HCT116 (cell line): ENCODE measurements at regions not wholly inside any gene's neighbourhood (a gene's known extent, or its start where the extent isn't known, plus 50 kb on each side); places are given as distances from the start of the nearest gene placed in this dataset.
"Not testable (repeated sequence)": the region's sequence is repeated elsewhere in the genome, so short reads cannot be mapped to it uniquely, and the experiment has no call there.

Source experiments
- ATAC-seq: fragments of 200-7000 bp; cut with Tn5 transposase; 2 replicates; pipeline ENCODE4 v1.9.1; 2020; ENCODE audit warnings: mild to moderate bottlenecking, moderate library complexity
- BruUV-seq: library from RNA; stranded (reverse); fragments of 400-500 nt; replicated peaks from 2 replicates; lab custom pipeline; 2021; lab: Mats Ljungman, UMichigan
- CTCF ChIA-PET: fragments of 300-600 bp; sonication (Branson Sonifier 250); formaldehyde crosslinking; loops from one replicate; lab custom pipeline; 2021; ENCODE audit warnings: antibody characterized with exemption; lab: Charles Lee
- POLR2A ChIA-PET: fragments of 300-600, 350-600 bp; sonication (Branson Sonifier 250); formaldehyde crosslinking; loops from one replicate; lab custom pipeline; 2021; ENCODE audit warnings: antibody characterized with exemption; lab: Charles Lee
- RAD21 ChIA-PET, 2 experiments: fragments of 300-600 bp; sonication (Branson Sonifier 250); formaldehyde crosslinking; loops; one replicate each; lab custom pipeline; 2023; ENCODE audit warnings: low total read pairs in 2 of 2; ENCODE audit not compliant: uncharacterized antibody in 2 of 2, unreplicated experiment in 2 of 2, low non-redundant PET in 1 of 2; lab: Charles Lee
- DNase-seq: peaks from one replicate; pipeline ENCODE4 v3.0.0-alpha.2; 2010; ENCODE audit warnings: low read depth, low spot score
- H2AFZ ChIP-seq: fragments of 200-600 bp; shearing (Covaris generic), sonication (generic); 2 replicates; pipeline ENCODE4 v1.6.1; 2017; ENCODE audit warnings: low read depth, mixed run types, mixed read lengths, antibody characterized with exemption, low read length; ENCODE audit not compliant: poor library complexity, severe bottlenecking
- H3K27ac ChIP-seq: 2 replicates; pipeline ENCODE4 v1.5.1; 2012; ENCODE audit warnings: low read depth, low read length
- H3K27me3 ChIP-seq: fragments of 200-600 bp; sonication (generic); 2 replicates; pipeline ENCODE4 v1.6.1; 2016; ENCODE audit warnings: mixed run types, low read length, mixed read lengths; ENCODE audit not compliant: insufficient read depth
- H3K36me3 ChIP-seq, 2 experiments: fragments of 200-500 bp in 1 of 2; fragments of 200-600 bp in 1 of 2; sonication (Bioruptor generic) in 1 of 2; sonication (generic) in 1 of 2; 2 replicates each; pipeline versions ENCODE4 v1.5.1 to v1.6.1; 2014 to 2016; ENCODE audit warnings: low read length in 2 of 2, inconsistent platforms in 1 of 2, mixed read lengths in 1 of 2, mixed run types in 1 of 2; ENCODE audit not compliant: insufficient read depth in 2 of 2, control insufficient read depth in 1 of 2
- H3K4me1 ChIP-seq, 2 experiments: fragments of 200-600 bp in 1 of 2; sonication (generic) in 1 of 2; 2 replicates each; pipeline versions ENCODE4 v1.5.1 to v1.6.1; 2012 to 2017; ENCODE audit warnings: low read length in 2 of 2, inconsistent platforms in 1 of 2, mild to moderate bottlenecking in 1 of 2, mixed read lengths in 1 of 2, mixed run types in 1 of 2, moderate library complexity in 1 of 2; ENCODE audit not compliant: insufficient read depth in 2 of 2, control insufficient read depth in 1 of 2
- H3K4me2 ChIP-seq: fragments of 200-600 bp; sonication (generic); 2 replicates; pipeline ENCODE4 v1.6.1; 2017; ENCODE audit warnings: mixed run types, low read length, mixed read lengths
- H3K4me3 ChIP-seq, 2 experiments: fragments of 200-600 bp in 1 of 2; sonication (generic) in 1 of 2; replicated peaks in 1 of 2; 2 replicates each; pipeline ENCODE4 v1.5.1; 2011 to 2016; ENCODE audit warnings: low read length in 2 of 2, control low read depth in 1 of 2, low read depth in 1 of 2, mild to moderate bottlenecking in 1 of 2, mixed read lengths in 1 of 2, mixed run types in 1 of 2
- H3K79me2 ChIP-seq: fragments of 200-600 bp; sonication (generic); 2 replicates; pipeline ENCODE4 v1.6.1; 2017; ENCODE audit warnings: mild to moderate bottlenecking, mixed run types, low read length, moderate library complexity, mixed read lengths; ENCODE audit not compliant: insufficient read depth
- H3K9ac ChIP-seq: fragments of 200-600 bp; sonication (generic); 2 replicates; pipeline ENCODE4 v1.6.1; 2016; ENCODE audit warnings: low read length, mixed read lengths
- H3K9me2 ChIP-seq: fragments of 200-600 bp; sonication (generic), shearing (Covaris generic); 2 replicates; pipeline ENCODE4 v1.6.1; 2017; ENCODE audit warnings: mixed run types, mild to moderate bottlenecking, moderate library complexity; ENCODE audit not compliant: insufficient read depth
- H3K9me3 ChIP-seq, 2 experiments: fragments of 200-500 bp in 1 of 2; fragments of 200-600 bp in 1 of 2; sonication (Bioruptor generic) in 1 of 2; sonication (generic) in 1 of 2; 2 replicates each; pipeline ENCODE4 v1.6.1; 2014 to 2017; ENCODE audit warnings: low read length in 2 of 2, mixed read lengths in 2 of 2, inconsistent platforms in 1 of 2, low read depth in 1 of 2, mild to moderate bottlenecking in 1 of 2, mixed run types in 1 of 2, moderate library complexity in 1 of 2; ENCODE audit not compliant: control insufficient read depth in 1 of 2, insufficient read depth in 1 of 2
- H4K20me1 ChIP-seq: fragments of 200-600 bp; sonication (generic), shearing (Covaris generic); 2 replicates; pipeline ENCODE4 v1.6.1; 2017; ENCODE audit warnings: mixed run types, mild to moderate bottlenecking, moderate library complexity; ENCODE audit not compliant: insufficient read depth
- CTCF ChIP-seq, 3 experiments: fragments of 200-600 bp in 1 of 3; sonication (generic) in 1 of 3; IDR thresholded peaks in 2 of 3; conservative IDR thresholded peaks in 1 of 3; 2 replicates each; pipeline ENCODE4 v1.5.1; 2012 to 2017; ENCODE audit warnings: low read depth in 2 of 3, low read length in 2 of 3, antibody characterized with exemption in 1 of 3, borderline replicate concordance in 1 of 3, control low read depth in 1 of 3, mild to moderate bottlenecking in 1 of 3, mixed read lengths in 1 of 3, mixed run types in 1 of 3, moderate library complexity in 1 of 3; ENCODE audit not compliant: insufficient read depth in 1 of 3
- EGR1 ChIP-seq: IDR thresholded peaks from 2 replicates; pipeline ENCODE4 v1.6.1; 2012; ENCODE audit warnings: low read depth
- FOSL1 ChIP-seq: IDR thresholded peaks from 2 replicates; pipeline ENCODE4 v1.6.1; 2012; ENCODE audit warnings: low read depth
- MAX ChIP-seq: IDR thresholded peaks from 2 replicates; pipeline ENCODE4 v1.6.1; 2012
- POLR2AphosphoS5 ChIP-seq: IDR thresholded peaks from 2 replicates; pipeline ENCODE4 v1.6.1; 2011; ENCODE audit warnings: mild to moderate bottlenecking, low read depth, low read length, moderate library complexity
- SIN3A ChIP-seq: IDR thresholded peaks from 2 replicates; pipeline ENCODE4 v1.6.1; 2012; ENCODE audit warnings: low read depth
- SP1 ChIP-seq: IDR thresholded peaks from 2 replicates; pipeline ENCODE4 v1.6.1; 2012; ENCODE audit warnings: low read depth
- SRF ChIP-seq: IDR thresholded peaks from 2 replicates; pipeline ENCODE4 v1.6.1; 2012; ENCODE audit warnings: low read depth
- TCF7L2 ChIP-seq: IDR thresholded peaks from 2 replicates; pipeline ENCODE4 v1.7.0; 2011; ENCODE audit warnings: borderline replicate concordance, inconsistent platforms; ENCODE audit not compliant: insufficient read depth, insufficient read length; ENCODE audit errors: extremely low read depth
- YY1 ChIP-seq: IDR thresholded peaks from 2 replicates; pipeline ENCODE4 v1.6.1; 2011; ENCODE audit warnings: low read length, low read depth, moderate library complexity, mild to moderate bottlenecking; ENCODE audit not compliant: insufficient replicate concordance; ENCODE audit errors: extremely low read depth
- intact Hi-C: fragments of 100-400 bp; cut with micrococcal nuclease; formaldehyde crosslinking; loops from 2 replicates; pipeline ENCODE4 v1.10.0; 2022

GRCh38 chr9:13436591-13436990 lies 157.1 kb upstream of the MPDZ start (continued):
- TF ChIP-seq CTCF (IDR thresholded peaks at IDR 0.05 in 2 of 3, conservative IDR thresholded peaks at IDR 0.05 in 1 of 3; ENCODE audit: borderline replicate concordance in 1 of 3, insufficient read depth in 1 of 3, low read depth in 2 of 3, low read length in 2 of 3) (no peak), EGR1 (no peak), SIN3A (no peak)

- H3K9me2 ChIP-seq, H3K9ac ChIP-seq, H3K4me3 ChIP-seq, ATAC-seq, DNase-seq, H3K4me2 ChIP-seq, CTCF ChIA-PET, RAD21 ChIA-PET, H3K4me1 ChIP-seq, BruUV-seq, H3K36me3 ChIP-seq, H4K20me1 ChIP-seq, H3K79me2 ChIP-seq, H3K9me3 ChIP-seq, H2AFZ ChIP-seq, intact Hi-C loops, H3K27ac ChIP-seq, POLR2A ChIA-PET, H3K27me3 ChIP-seq: not testable (repeated sequence)
Measured at GRCh38 chr9:13433453-13433852, 154.0 kb upstream of the MPDZ start.

GRCh38 chr9:13432904-13433303 lies 153.4 kb upstream of the MPDZ start:
- DNase-seq (no peak), ATAC-seq (no peak)
- Histone ChIP-seq H3K4me1 (no peaks in the 10 kb centered on the region), H3K79me2 (no peaks in the 10 kb centered on the region), H3K4me3 (no peak overlapping the region), H3K27me3 (no peaks in the 10 kb centered on the region), H3K4me2 (no peak overlapping the region), H3K36me3 (no peaks in the 10 kb centered on the region), H2AFZ (no peak overlapping the region)
- RAD21 ChIA-PET = no interaction called here
- intact Hi-C loops = no loop called here
- no TSS peak for BruUV-seq
- TF ChIP-seq TCF7L2 (no peak), YY1 (no peak), MAX (no peak), FOSL1 (no peak), POLR2AphosphoS5 (no peak), CTCF (IDR thresholded peaks at IDR 0.05 in 2 of 3, conservative IDR thresholded peaks at IDR 0.05 in 1 of 3; ENCODE audit: borderline replicate concordance in 1 of 3, insufficient read depth in 1 of 3, low read depth in 2 of 3, low read length in 2 of 3) (no peak), SRF (no peak), SP1 (no peak)
- TF ChIP-seq, all 23 proteins: peak for 0
- POLR2A ChIA-PET = no interaction called here
- Histone ChIP-seq H4K20me1 (no peaks in the 10 kb centered on the region), H3K9ac (no peak overlapping the region), H3K9me2 (no peaks in the 10 kb centered on the region), H3K27ac (no peak overlapping the region), H3K9me3 (no peaks in the 10 kb centered on the region)
- CTCF ChIA-PET = no interaction called here
